ENCODE measurements at regions not wholly inside any gene's neighbourhood (a gene's known extent, or its start where the extent isn't known, plus 50 kb on each side); places are given as distances from the start of the nearest gene placed in this dataset.

DNA sequence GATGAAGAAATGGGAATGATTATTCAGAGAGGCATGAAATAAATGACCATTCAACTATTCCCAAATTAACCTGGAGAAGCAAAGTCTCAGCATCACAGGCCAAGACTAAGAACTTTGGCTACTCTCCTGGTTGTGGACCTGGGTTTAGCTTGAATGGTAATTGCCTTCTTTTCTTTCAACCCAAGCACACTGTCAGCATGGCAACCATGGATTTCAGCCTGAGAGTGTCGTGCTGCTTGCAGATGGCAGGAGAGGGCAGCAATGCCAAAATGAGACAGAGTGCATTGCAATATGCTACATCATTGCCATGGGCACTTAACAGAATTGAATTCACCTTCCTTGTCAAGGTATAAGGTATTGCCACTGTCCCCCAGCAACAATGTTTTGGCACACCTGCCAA lies 767.2 kb downstream of the REEP3 start:
- no peak for TF ChIP-seq ZNF175 (tag by site-specific recombination; IDR thresholded peaks at IDR 0.05)
- TF ChIP-seq, protein P1, sequence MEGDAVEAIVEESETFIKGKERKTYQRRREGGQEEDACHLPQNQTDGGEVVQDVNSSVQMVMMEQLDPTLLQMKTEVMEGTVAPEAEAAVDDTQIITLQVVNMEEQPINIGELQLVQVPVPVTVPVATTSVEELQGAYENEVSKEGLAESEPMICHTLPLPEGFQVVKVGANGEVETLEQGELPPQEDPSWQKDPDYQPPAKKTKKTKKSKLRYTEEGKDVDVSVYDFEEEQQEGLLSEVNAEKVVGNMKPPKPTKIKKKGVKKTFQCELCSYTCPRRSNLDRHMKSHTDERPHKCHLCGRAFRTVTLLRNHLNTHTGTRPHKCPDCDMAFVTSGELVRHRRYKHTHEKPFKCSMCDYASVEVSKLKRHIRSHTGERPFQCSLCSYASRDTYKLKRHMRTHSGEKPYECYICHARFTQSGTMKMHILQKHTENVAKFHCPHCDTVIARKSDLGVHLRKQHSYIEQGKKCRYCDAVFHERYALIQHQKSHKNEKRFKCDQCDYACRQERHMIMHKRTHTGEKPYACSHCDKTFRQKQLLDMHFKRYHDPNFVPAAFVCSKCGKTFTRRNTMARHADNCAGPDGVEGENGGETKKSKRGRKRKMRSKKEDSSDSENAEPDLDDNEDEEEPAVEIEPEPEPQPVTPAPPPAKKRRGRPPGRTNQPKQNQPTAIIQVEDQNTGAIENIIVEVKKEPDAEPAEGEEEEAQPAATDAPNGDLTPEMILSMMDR (tag by site-specific recombination; IDR thresholded peaks at IDR 0.05), result no peak
